ENCODE measurements at regions not wholly inside any gene's neighbourhood (a gene's known extent, or its start where the extent isn't known, plus 50 kb on each side); places are given as distances from the start of the nearest gene placed in this dataset.

GRCh38 chr9:108103046-108103693 lies 613.6 kb upstream of the KLF4 start:
- no peak overlapping the region for H3K27ac ChIP-seq (ENCODE audit: low read depth, low read length)
- H3K9me3 ChIP-seq (ENCODE audit: control insufficient read depth in 3 of 3, low read length in 3 of 3), result no peaks in the 10 kb centered on the region
- H3K4me1 ChIP-seq (ENCODE audit: control insufficient read depth in 3 of 3, insufficient read depth in 3 of 3, low read length in 3 of 3), result no peaks in the 10 kb centered on the region
- H3K36me3 ChIP-seq (ENCODE audit: control insufficient read depth in 3 of 3, insufficient read depth in 3 of 3, low read length in 3 of 3), result no peaks in the 10 kb centered on the region
- no peaks in the 10 kb centered on the region for H3K27me3 ChIP-seq (ENCODE audit: control insufficient read depth in 3 of 3, insufficient read depth in 3 of 3, low read length in 3 of 3)
- no peak overlapping the region for H3K4me3 ChIP-seq (ENCODE audit: low read length in 3 of 3)
- no peak overlapping the region for H3K9ac ChIP-seq (ENCODE audit: low read depth in 1 of 3, low read length in 3 of 3)

GRCh38 chr9:108101410-108101809 lies 611.8 kb upstream of the KLF4 start:
- Histone ChIP-seq H3K9ac (ENCODE audit: low read depth in 1 of 3, low read length in 3 of 3) (no peak overlapping the region), H3K9me3 (ENCODE audit: control insufficient read depth in 3 of 3, low read length in 3 of 3) (no peaks in the 10 kb centered on the region), H3K27ac (ENCODE audit: low read depth, low read length) (no peak overlapping the region), H3K4me3 (ENCODE audit: low read length in 3 of 3) (no peak overlapping the region), H3K4me1 (ENCODE audit: control insufficient read depth in 3 of 3, insufficient read depth in 3 of 3, low read length in 3 of 3) (no peaks in the 10 kb centered on the region), H3K27me3 (ENCODE audit: control insufficient read depth in 3 of 3, insufficient read depth in 3 of 3, low read length in 3 of 3) (no peaks in the 10 kb centered on the region), H3K36me3 (ENCODE audit: control insufficient read depth in 3 of 3, insufficient read depth in 3 of 3, low read length in 3 of 3) (no peaks in the 10 kb centered on the region)

- no peaks in the 10 kb centered on the region for H3K36me3 ChIP-seq (ENCODE audit: control insufficient read depth in 3 of 3, insufficient read depth in 3 of 3, low read length in 3 of 3)
- H3K4me1 ChIP-seq (ENCODE audit: control insufficient read depth in 3 of 3, insufficient read depth in 3 of 3, low read length in 3 of 3), result no peaks in the 10 kb centered on the region
- no peaks in the 10 kb centered on the region for H3K9me3 ChIP-seq (ENCODE audit: control insufficient read depth in 3 of 3, low read length in 3 of 3)
- H3K27me3 ChIP-seq (ENCODE audit: control insufficient read depth in 3 of 3, insufficient read depth in 3 of 3, low read length in 3 of 3), result no peaks in the 10 kb centered on the region
- H3K4me3 ChIP-seq (ENCODE audit: low read length in 3 of 3), result no peak overlapping the region
- no peak overlapping the region for H3K9ac ChIP-seq (ENCODE audit: low read depth in 1 of 3, low read length in 3 of 3)
- no peak overlapping the region for H3K27ac ChIP-seq (ENCODE audit: low read depth, low read length)
Measured at GRCh38 chr9:108100571-108100970, 611.0 kb upstream of the KLF4 start.

- Histone ChIP-seq H3K9me3 (ENCODE audit: control insufficient read depth in 3 of 3, low read length in 3 of 3) (no peaks in the 10 kb centered on the region), H3K4me1 (ENCODE audit: control insufficient read depth in 3 of 3, insufficient read depth in 3 of 3, low read length in 3 of 3) (no peaks in the 10 kb centered on the region), H3K27me3 (ENCODE audit: control insufficient read depth in 3 of 3, insufficient read depth in 3 of 3, low read length in 3 of 3) (no peaks in the 10 kb centered on the region), H3K9ac (ENCODE audit: low read depth in 1 of 3, low read length in 3 of 3) (no peak overlapping the region), H3K27ac (ENCODE audit: low read depth, low read length) (no peak overlapping the region), H3K4me3 (ENCODE audit: low read length in 3 of 3) (no peak overlapping the region), H3K36me3 (ENCODE audit: control insufficient read depth in 3 of 3, insufficient read depth in 3 of 3, low read length in 3 of 3) (no peaks in the 10 kb centered on the region)
Measured at GRCh38 chr9:108099854-108100253, 610.3 kb upstream of the KLF4 start.

GRCh38 chr9:108095496-108095895 lies 605.9 kb upstream of the KLF4 start:
- H3K4me1 ChIP-seq (ENCODE audit: control insufficient read depth in 3 of 3, insufficient read depth in 3 of 3, low read length in 3 of 3), result no peaks in the 10 kb centered on the region
- H3K27ac ChIP-seq (ENCODE audit: low read depth, low read length), result no peak overlapping the region
- no peak overlapping the region for H3K4me3 ChIP-seq (ENCODE audit: low read length in 3 of 3)
- no peaks in the 10 kb centered on the region for H3K27me3 ChIP-seq (ENCODE audit: control insufficient read depth in 3 of 3, insufficient read depth in 3 of 3, low read length in 3 of 3)
- no peaks in the 10 kb centered on the region for H3K36me3 ChIP-seq (ENCODE audit: control insufficient read depth in 3 of 3, insufficient read depth in 3 of 3, low read length in 3 of 3)
- no peak overlapping the region for H3K9ac ChIP-seq (ENCODE audit: low read depth in 1 of 3, low read length in 3 of 3)
- H3K9me3 ChIP-seq (ENCODE audit: control insufficient read depth in 3 of 3, low read length in 3 of 3), result peaks cover 0 to 3% (median 0%) of the 10 kb centered on the region in 3 donors

- H3K36me3 ChIP-seq (ENCODE audit: control insufficient read depth in 3 of 3, insufficient read depth in 3 of 3, low read length in 3 of 3), result no peaks in the 10 kb centered on the region
- no peak overlapping the region for H3K4me3 ChIP-seq (ENCODE audit: low read length in 3 of 3)
- H3K9me3 ChIP-seq (ENCODE audit: control insufficient read depth in 3 of 3, low read length in 3 of 3), result peaks cover 0 to 3% (median 0%) of the 10 kb centered on the region in 3 donors
- no peak overlapping the region for H3K27ac ChIP-seq (ENCODE audit: low read depth, low read length)
- H3K27me3 ChIP-seq (ENCODE audit: control insufficient read depth in 3 of 3, insufficient read depth in 3 of 3, low read length in 3 of 3), result no peaks in the 10 kb centered on the region
- no peaks in the 10 kb centered on the region for H3K4me1 ChIP-seq (ENCODE audit: control insufficient read depth in 3 of 3, insufficient read depth in 3 of 3, low read length in 3 of 3)
- no peak overlapping the region for H3K9ac ChIP-seq (ENCODE audit: low read depth in 1 of 3, low read length in 3 of 3)
Measured at GRCh38 chr9:108094676-108094993, 605.1 kb upstream of the KLF4 start.

- H3K27me3 ChIP-seq (ENCODE audit: control insufficient read depth in 3 of 3, insufficient read depth in 3 of 3, low read length in 3 of 3), result no peaks in the 10 kb centered on the region
- H3K36me3 ChIP-seq (ENCODE audit: control insufficient read depth in 3 of 3, insufficient read depth in 3 of 3, low read length in 3 of 3), result no peaks in the 10 kb centered on the region
- H3K9ac ChIP-seq (ENCODE audit: low read depth in 1 of 3, low read length in 3 of 3), result no peak overlapping the region
- no peaks in the 10 kb centered on the region for H3K4me1 ChIP-seq (ENCODE audit: control insufficient read depth in 3 of 3, insufficient read depth in 3 of 3, low read length in 3 of 3)
- peaks cover 0 to 3% (median 0%) of the 10 kb centered on the region in 3 donors for H3K9me3 ChIP-seq (ENCODE audit: control insufficient read depth in 3 of 3, low read length in 3 of 3)
- H3K4me3 ChIP-seq (ENCODE audit: low read length in 3 of 3), result no peak overlapping the region
- H3K27ac ChIP-seq (ENCODE audit: low read depth, low read length), result no peak overlapping the region
Measured at GRCh38 chr9:108093773-108094675, 604.5 kb upstream of the KLF4 start.

GRCh38 chr9:108088916-108089315 lies 599.3 kb upstream of the KLF4 start:
- H3K27ac ChIP-seq (ENCODE audit: low read depth, low read length), result no peak overlapping the region
- no peak overlapping the region for H3K9ac ChIP-seq (ENCODE audit: low read depth in 1 of 3, low read length in 3 of 3)
- H3K4me3 ChIP-seq (ENCODE audit: low read length in 3 of 3), result no peak overlapping the region

GRCh38 chr9:108087781-108088180 lies 598.2 kb upstream of the KLF4 start:
- peaks cover 0 to 2% (median 0%) of the 10 kb centered on the region in 3 donors for H3K9me3 ChIP-seq (ENCODE audit: control insufficient read depth in 3 of 3, low read length in 3 of 3)
- H3K4me1 ChIP-seq (ENCODE audit: control insufficient read depth in 3 of 3, insufficient read depth in 3 of 3, low read length in 3 of 3), result peaks cover 0 to 4% (median 0%) of the 10 kb centered on the region in 3 donors
- H3K9ac ChIP-seq (ENCODE audit: low read depth in 1 of 3, low read length in 3 of 3), result no peak overlapping the region
- H3K27ac ChIP-seq (ENCODE audit: low read depth, low read length), result no peak overlapping the region
- no peak overlapping the region for H3K4me3 ChIP-seq (ENCODE audit: low read length in 3 of 3)
- no peaks in the 10 kb centered on the region for H3K27me3 ChIP-seq (ENCODE audit: control insufficient read depth in 3 of 3, insufficient read depth in 3 of 3, low read length in 3 of 3)
- H3K36me3 ChIP-seq (ENCODE audit: control insufficient read depth in 3 of 3, insufficient read depth in 3 of 3, low read length in 3 of 3), result no peaks in the 10 kb centered on the region

More at GRCh38 chr9:108088916-108089315, 599.3 kb upstream of the KLF4 start:
- no peaks in the 10 kb centered on the region for H3K36me3 ChIP-seq (ENCODE audit: control insufficient read depth in 3 of 3, insufficient read depth in 3 of 3, low read length in 3 of 3)
- peaks cover 0 to 4% (median 0%) of the 10 kb centered on the region in 3 donors for H3K4me1 ChIP-seq (ENCODE audit: control insufficient read depth in 3 of 3, insufficient read depth in 3 of 3, low read length in 3 of 3)
- H3K27me3 ChIP-seq (ENCODE audit: control insufficient read depth in 3 of 3, insufficient read depth in 3 of 3, low read length in 3 of 3), result no peaks in the 10 kb centered on the region
- H3K9me3 ChIP-seq (ENCODE audit: control insufficient read depth in 3 of 3, low read length in 3 of 3), result peaks cover 0 to 3% (median 0%) of the 10 kb centered on the region in 3 donors

- Histone ChIP-seq H3K4me3 (ENCODE audit: low read length in 3 of 3) (no peak overlapping the region), H3K27ac (ENCODE audit: low read depth, low read length) (no peak overlapping the region), H3K9ac (ENCODE audit: low read depth in 1 of 3, low read length in 3 of 3) (no peak overlapping the region), H3K9me3 (ENCODE audit: control insufficient read depth in 3 of 3, low read length in 3 of 3) (no peaks in the 10 kb centered on the region), H3K4me1 (ENCODE audit: control insufficient read depth in 3 of 3, insufficient read depth in 3 of 3, low read length in 3 of 3) (peaks cover 0 to 4% (median 0%) of the 10 kb centered on the region in 3 donors), H3K36me3 (ENCODE audit: control insufficient read depth in 3 of 3, insufficient read depth in 3 of 3, low read length in 3 of 3) (no peaks in the 10 kb centered on the region), H3K27me3 (ENCODE audit: control insufficient read depth in 3 of 3, insufficient read depth in 3 of 3, low read length in 3 of 3) (no peaks in the 10 kb centered on the region)
Measured at GRCh38 chr9:108086624-108087023, 597.1 kb upstream of the KLF4 start.
